ENCODE measurements at regions not wholly inside any gene's neighbourhood (a gene's known extent, or its start where the extent isn't known, plus 50 kb on each side); places are given as distances from the start of the nearest gene placed in this dataset.

GRCh38 chr18:41227993-41228392 is 727.0 kb upstream of the PIK3C3 start:
- no peaks in the 10 kb centered on the region for H3F3A ChIP-seq (ENCODE audit: insufficient read depth)
- no peak overlapping the region for H3K9ac ChIP-seq (ENCODE audit: low read length)
- H3K79me2 ChIP-seq (ENCODE audit: insufficient read depth, low read length) = no peaks in the 10 kb centered on the region
- no peaks in the 10 kb centered on the region for H3K27me3 ChIP-seq (ENCODE audit: low read length)
- H4K20me1 ChIP-seq (ENCODE audit: low read depth, low read length) = no peaks in the 10 kb centered on the region
- H3K9me3 ChIP-seq (ENCODE audit: insufficient read depth, low read length) = no peaks in the 10 kb centered on the region; the same call in 1 of the 2 replicates
- H2AFZ ChIP-seq (ENCODE audit: low read depth, low read length, severe bottlenecking) = no peak overlapping the region
- H3K4me3 ChIP-seq (ENCODE audit: insufficient read depth, low read length, poor library complexity, severe bottlenecking) = no peak overlapping the region
- no peak overlapping the region for H3K4me2 ChIP-seq (ENCODE audit: low read depth, low read length, poor library complexity, severe bottlenecking)
- no peak for TF ChIP-seq CTCF (IDR thresholded peaks at IDR 0.05; ENCODE audit: insufficient read depth, low read length, poor library complexity, severe bottlenecking)
- TF ChIP-seq EZH2phosphoT487 (conservative IDR thresholded peaks at IDR 0.05; ENCODE audit: low read length) = no peak
- no peaks in the 10 kb centered on the region for H3K36me3 ChIP-seq (ENCODE audit: low read length)
- no peaks in the 10 kb centered on the region for H3K9me2 ChIP-seq (replicated peaks; ENCODE audit: insufficient read depth, low read length)
- no peak overlapping the region for H3K27ac ChIP-seq (ENCODE audit: low read depth, low read length)

GRCh38 chr18:41226911-41227310 is 728.1 kb upstream of the PIK3C3 start:
- TF ChIP-seq EZH2phosphoT487 (conservative IDR thresholded peaks at IDR 0.05; ENCODE audit: low read length) (no peak), CTCF (IDR thresholded peaks at IDR 0.05; ENCODE audit: insufficient read depth, low read length, poor library complexity, severe bottlenecking) (no peak)
- H3K4me3 ChIP-seq (ENCODE audit: insufficient read depth, low read length, poor library complexity, severe bottlenecking) = no peak overlapping the region
- no peaks in the 10 kb centered on the region for H3F3A ChIP-seq (ENCODE audit: insufficient read depth)
- no peaks in the 10 kb centered on the region for H3K27me3 ChIP-seq (ENCODE audit: low read length)
- H2AFZ ChIP-seq (ENCODE audit: low read depth, low read length, severe bottlenecking) = no peak overlapping the region
- H3K27ac ChIP-seq (ENCODE audit: low read depth, low read length) = no peak overlapping the region
- H3K4me2 ChIP-seq (ENCODE audit: low read depth, low read length, poor library complexity, severe bottlenecking) = no peak overlapping the region
- H3K9me3 ChIP-seq (ENCODE audit: insufficient read depth, low read length) = no peaks in the 10 kb centered on the region; the same call in 1 of the 2 replicates
- H3K9me2 ChIP-seq (replicated peaks; ENCODE audit: insufficient read depth, low read length) = 0 out of 2 replicates have a peak, but pooled peaks cover 5% of the 10 kb centered on the region
- H3K36me3 ChIP-seq (ENCODE audit: low read length) = no peaks in the 10 kb centered on the region
- H3K79me2 ChIP-seq (ENCODE audit: insufficient read depth, low read length) = no peaks in the 10 kb centered on the region
- no peaks in the 10 kb centered on the region for H4K20me1 ChIP-seq (ENCODE audit: low read depth, low read length)
- no peak overlapping the region for H3K9ac ChIP-seq (ENCODE audit: low read length)

GRCh38 chr18:41226186-41226585 is 728.8 kb upstream of the PIK3C3 start:
- Histone ChIP-seq H3K9me2 (replicated peaks; ENCODE audit: insufficient read depth, low read length) (0 out of 2 replicates have a peak, but pooled peaks cover 5% of the 10 kb centered on the region), H3K79me2 (ENCODE audit: insufficient read depth, low read length) (no peaks in the 10 kb centered on the region), H3F3A (ENCODE audit: insufficient read depth) (no peaks in the 10 kb centered on the region), H3K27me3 (ENCODE audit: low read length) (no peaks in the 10 kb centered on the region), H3K4me3 (ENCODE audit: insufficient read depth, low read length, poor library complexity, severe bottlenecking) (no peak overlapping the region), H4K20me1 (ENCODE audit: low read depth, low read length) (no peaks in the 10 kb centered on the region), H3K27ac (ENCODE audit: low read depth, low read length) (no peak overlapping the region), H3K9ac (ENCODE audit: low read length) (no peak overlapping the region), H2AFZ (ENCODE audit: low read depth, low read length, severe bottlenecking) (no peak overlapping the region), H3K4me2 (ENCODE audit: low read depth, low read length, poor library complexity, severe bottlenecking) (no peak overlapping the region), H3K9me3 (ENCODE audit: insufficient read depth, low read length) (no peaks in the 10 kb centered on the region; the same call in 1 of the 2 replicates), H3K36me3 (ENCODE audit: low read length) (no peaks in the 10 kb centered on the region)
- no peak for TF ChIP-seq EZH2phosphoT487 (conservative IDR thresholded peaks at IDR 0.05; ENCODE audit: low read length)
- no peak for TF ChIP-seq CTCF (IDR thresholded peaks at IDR 0.05; ENCODE audit: insufficient read depth, low read length, poor library complexity, severe bottlenecking)

Data from SU-DHL-6 (cell line).